Stomach (tissue), 4 donors: ENCODE measurements at regions not wholly inside any gene's neighbourhood (a gene's known extent, or its start where the extent isn't known, plus 50 kb on each side); places are given as distances from the start of the nearest gene placed in this dataset.

ENCODE experiments used
- EP300 ChIP-seq: sonication (generic); formaldehyde crosslinking; IDR thresholded peaks from one replicate; pipeline ENCODE4 v1.6.1; 2017; ENCODE audit warnings: antibody characterized with exemption
- POLR2A ChIP-seq, 4 donors: fragments of 450-650 bp; IDR thresholded peaks; one replicate each; pipeline ENCODE4 v1.6.1; 2016; ENCODE audit warnings: antibody characterized with exemption in 4 of 4, control low read depth in 2 of 4, mild to moderate bottlenecking in 1 of 4, moderate library complexity in 1 of 4
- POLR2AphosphoS5 ChIP-seq, 3 donors: sonication (generic); formaldehyde crosslinking; IDR thresholded peaks; one replicate each; pipeline ENCODE4 v1.6.1; 2016; ENCODE audit warnings: antibody characterized with exemption in 3 of 3
- TF ChIP-seq, protein P1 (sequence below), 7 experiments: fragments of 450-650 bp in 4 of 7; fragments of 200-600 bp in 3 of 7; sonication (generic) in 3 of 7; IDR thresholded peaks; one replicate each; pipeline ENCODE4 v1.5.1; 2016 to 2019; ENCODE audit warnings: antibody characterized with exemption in 7 of 7, control low read depth in 2 of 7, mild to moderate bottlenecking in 1 of 7

DNA sequence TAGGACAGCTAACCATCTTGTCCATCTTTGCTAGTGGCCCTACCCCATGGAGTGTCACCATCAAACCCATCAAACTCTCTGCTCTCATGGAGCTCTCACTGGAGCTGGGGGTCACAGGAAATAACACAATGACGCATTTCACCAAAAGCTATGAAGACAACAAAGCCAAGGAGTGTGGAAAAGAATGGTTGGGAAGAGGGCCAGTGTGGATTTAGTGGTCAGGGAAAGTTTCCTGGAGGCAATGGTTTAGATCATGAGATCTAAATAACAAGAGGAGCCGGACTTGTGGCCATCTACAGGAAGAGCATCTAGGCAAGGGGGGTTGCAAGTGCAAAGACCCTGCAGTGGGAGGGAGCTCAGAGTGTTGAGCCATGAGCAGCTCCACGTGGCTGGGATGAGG, 189.5 kb downstream of the BMP7 start:
- TF ChIP-seq, protein P1, sequence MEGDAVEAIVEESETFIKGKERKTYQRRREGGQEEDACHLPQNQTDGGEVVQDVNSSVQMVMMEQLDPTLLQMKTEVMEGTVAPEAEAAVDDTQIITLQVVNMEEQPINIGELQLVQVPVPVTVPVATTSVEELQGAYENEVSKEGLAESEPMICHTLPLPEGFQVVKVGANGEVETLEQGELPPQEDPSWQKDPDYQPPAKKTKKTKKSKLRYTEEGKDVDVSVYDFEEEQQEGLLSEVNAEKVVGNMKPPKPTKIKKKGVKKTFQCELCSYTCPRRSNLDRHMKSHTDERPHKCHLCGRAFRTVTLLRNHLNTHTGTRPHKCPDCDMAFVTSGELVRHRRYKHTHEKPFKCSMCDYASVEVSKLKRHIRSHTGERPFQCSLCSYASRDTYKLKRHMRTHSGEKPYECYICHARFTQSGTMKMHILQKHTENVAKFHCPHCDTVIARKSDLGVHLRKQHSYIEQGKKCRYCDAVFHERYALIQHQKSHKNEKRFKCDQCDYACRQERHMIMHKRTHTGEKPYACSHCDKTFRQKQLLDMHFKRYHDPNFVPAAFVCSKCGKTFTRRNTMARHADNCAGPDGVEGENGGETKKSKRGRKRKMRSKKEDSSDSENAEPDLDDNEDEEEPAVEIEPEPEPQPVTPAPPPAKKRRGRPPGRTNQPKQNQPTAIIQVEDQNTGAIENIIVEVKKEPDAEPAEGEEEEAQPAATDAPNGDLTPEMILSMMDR (IDR thresholded peaks at IDR 0.05), result no peak
- TF ChIP-seq EP300, result no peak
- TF ChIP-seq POLR2AphosphoS5 (IDR thresholded peaks at IDR 0.05), result no peak
- TF ChIP-seq POLR2A (IDR thresholded peaks at IDR 0.05), result no peak
